Heart left ventricle (tissue), 13 donors: ENCODE measurements at regions not wholly inside any gene's neighbourhood (a gene's known extent, or its start where the extent isn't known, plus 50 kb on each side); places are given as distances from the start of the nearest gene placed in this dataset.

Source experiments
- POLR2A ChIP-seq, 2 donors: fragments of 450-650 bp; IDR thresholded peaks; one replicate each; pipeline ENCODE4 v1.6.1; 2017; ENCODE audit warnings: antibody characterized with exemption in 2 of 2, mild to moderate bottlenecking in 2 of 2, moderate library complexity in 2 of 2
- TF ChIP-seq, protein P1 (sequence below), 12 donors: fragments of 200-600 bp; sonication (generic) in 4 of 12; IDR thresholded peaks; one replicate each; pipeline versions ENCODE4 v1.5.0 to v1.8.0; 2018 to 2022; ENCODE audit warnings: antibody characterized with exemption in 12 of 12, mild to moderate bottlenecking in 5 of 12
- donor health status: ischemic (EF 13 %, LVEDD 7.1; RV severe dilation, severe dysfunction).
- donor health status: DM: no; HTN: yes; CAD: no.
- donor health status: DM: no; HTN: no; CAD: no.
- donor health status: ischemic (EF 25% LVEDD 6.9; RV normal size, moderate dysfunction).
- donor health status: ischemic (EF 25% LVEDD 5.7; RV mildly dilated, moderate dysfunction).
- donor health status: ischemic (EF 35%, LVEDD 5.7; RV mildly dilated, moderate dysfunction).
- donor health status: nonischemic (EF 11% LVEDD 7.7; RV severe dilation, severe dysfunction).
- donor health status: DM: yes; HTN: yes; CAD: no.
- donor health status: PGD.
- donor health status: ischemic (EF 29% LVEDD 5.4; RV normal size, mild dysfunction).
- donor health status: nonischemic (EF 23%, LVEDD 6.1; RV moderate dilation, normal function).

DNA sequence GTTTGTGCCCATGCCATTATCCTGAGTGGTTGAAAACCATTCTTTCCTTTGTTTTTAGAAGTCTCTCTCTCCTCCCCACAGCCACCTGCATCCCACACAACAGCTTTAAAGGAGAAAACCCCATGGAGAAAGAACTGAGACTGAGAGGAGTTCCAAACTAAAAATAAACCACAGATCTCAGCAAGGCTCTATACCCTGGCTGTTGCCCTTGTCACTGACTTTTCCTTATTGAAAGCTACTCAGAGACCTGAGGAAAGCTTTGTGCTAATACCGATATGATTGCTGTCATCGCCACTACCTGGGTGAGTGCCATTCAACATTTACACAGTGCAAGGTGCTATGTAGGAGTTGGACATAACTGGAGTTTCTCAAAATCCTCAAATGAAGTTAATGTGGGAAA is 55.5 kb upstream of the RASGRP1 start:
- TF ChIP-seq, protein P1, sequence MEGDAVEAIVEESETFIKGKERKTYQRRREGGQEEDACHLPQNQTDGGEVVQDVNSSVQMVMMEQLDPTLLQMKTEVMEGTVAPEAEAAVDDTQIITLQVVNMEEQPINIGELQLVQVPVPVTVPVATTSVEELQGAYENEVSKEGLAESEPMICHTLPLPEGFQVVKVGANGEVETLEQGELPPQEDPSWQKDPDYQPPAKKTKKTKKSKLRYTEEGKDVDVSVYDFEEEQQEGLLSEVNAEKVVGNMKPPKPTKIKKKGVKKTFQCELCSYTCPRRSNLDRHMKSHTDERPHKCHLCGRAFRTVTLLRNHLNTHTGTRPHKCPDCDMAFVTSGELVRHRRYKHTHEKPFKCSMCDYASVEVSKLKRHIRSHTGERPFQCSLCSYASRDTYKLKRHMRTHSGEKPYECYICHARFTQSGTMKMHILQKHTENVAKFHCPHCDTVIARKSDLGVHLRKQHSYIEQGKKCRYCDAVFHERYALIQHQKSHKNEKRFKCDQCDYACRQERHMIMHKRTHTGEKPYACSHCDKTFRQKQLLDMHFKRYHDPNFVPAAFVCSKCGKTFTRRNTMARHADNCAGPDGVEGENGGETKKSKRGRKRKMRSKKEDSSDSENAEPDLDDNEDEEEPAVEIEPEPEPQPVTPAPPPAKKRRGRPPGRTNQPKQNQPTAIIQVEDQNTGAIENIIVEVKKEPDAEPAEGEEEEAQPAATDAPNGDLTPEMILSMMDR (IDR thresholded peaks at IDR 0.05), result no peak
- no peak for TF ChIP-seq POLR2A (IDR thresholded peaks at IDR 0.05)
